ENCODE measurements at regions not wholly inside any gene's neighbourhood (a gene's known extent, or its start where the extent isn't known, plus 50 kb on each side); places are given as distances from the start of the nearest gene placed in this dataset.

GRCh38 chr16:66146798-66147197 is 219.7 kb upstream of the CDH5 start:
- no peak for DNase-seq (ENCODE audit: low spot score in 2 of 2)
- TF ChIP-seq POLR2AphosphoS5 (IDR thresholded peaks at IDR 0.05), result no peak
- no peak overlapping the region for H3K27ac ChIP-seq

GRCh38 chr16:66144641-66145040 is 221.8 kb upstream of the CDH5 start:
- TF ChIP-seq POLR2AphosphoS5 (IDR thresholded peaks at IDR 0.05), result no peak
- no peak for TF ChIP-seq POLR2A (IDR thresholded peaks at IDR 0.05)
- TF ChIP-seq, protein P1, sequence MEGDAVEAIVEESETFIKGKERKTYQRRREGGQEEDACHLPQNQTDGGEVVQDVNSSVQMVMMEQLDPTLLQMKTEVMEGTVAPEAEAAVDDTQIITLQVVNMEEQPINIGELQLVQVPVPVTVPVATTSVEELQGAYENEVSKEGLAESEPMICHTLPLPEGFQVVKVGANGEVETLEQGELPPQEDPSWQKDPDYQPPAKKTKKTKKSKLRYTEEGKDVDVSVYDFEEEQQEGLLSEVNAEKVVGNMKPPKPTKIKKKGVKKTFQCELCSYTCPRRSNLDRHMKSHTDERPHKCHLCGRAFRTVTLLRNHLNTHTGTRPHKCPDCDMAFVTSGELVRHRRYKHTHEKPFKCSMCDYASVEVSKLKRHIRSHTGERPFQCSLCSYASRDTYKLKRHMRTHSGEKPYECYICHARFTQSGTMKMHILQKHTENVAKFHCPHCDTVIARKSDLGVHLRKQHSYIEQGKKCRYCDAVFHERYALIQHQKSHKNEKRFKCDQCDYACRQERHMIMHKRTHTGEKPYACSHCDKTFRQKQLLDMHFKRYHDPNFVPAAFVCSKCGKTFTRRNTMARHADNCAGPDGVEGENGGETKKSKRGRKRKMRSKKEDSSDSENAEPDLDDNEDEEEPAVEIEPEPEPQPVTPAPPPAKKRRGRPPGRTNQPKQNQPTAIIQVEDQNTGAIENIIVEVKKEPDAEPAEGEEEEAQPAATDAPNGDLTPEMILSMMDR (IDR thresholded peaks at IDR 0.05), result no peak
- intact Hi-C loops (cut with DNase I; ENCODE audit: low total_unique reads), result no loop called here
- Histone ChIP-seq H3K36me3 (no peaks in the 10 kb centered on the region), H3K4me3 (no peak overlapping the region), H3K4me1 (no peaks in the 10 kb centered on the region), H3K27me3 (no peaks in the 10 kb centered on the region), H3K27ac (no peak overlapping the region), H3K9me3 (no peaks in the 10 kb centered on the region)
- no peak for DNase-seq (ENCODE audit: low spot score in 2 of 2)

More at GRCh38 chr16:66146798-66147197, 219.7 kb upstream of the CDH5 start:
- Histone ChIP-seq H3K9me3 (no peaks in the 10 kb centered on the region), H3K4me1 (no peaks in the 10 kb centered on the region), H3K36me3 (no peaks in the 10 kb centered on the region), H3K27me3 (no peaks in the 10 kb centered on the region), H3K4me3 (no peak overlapping the region)
- intact Hi-C loops (cut with DNase I; ENCODE audit: low total_unique reads), result no loop called here

DNA sequence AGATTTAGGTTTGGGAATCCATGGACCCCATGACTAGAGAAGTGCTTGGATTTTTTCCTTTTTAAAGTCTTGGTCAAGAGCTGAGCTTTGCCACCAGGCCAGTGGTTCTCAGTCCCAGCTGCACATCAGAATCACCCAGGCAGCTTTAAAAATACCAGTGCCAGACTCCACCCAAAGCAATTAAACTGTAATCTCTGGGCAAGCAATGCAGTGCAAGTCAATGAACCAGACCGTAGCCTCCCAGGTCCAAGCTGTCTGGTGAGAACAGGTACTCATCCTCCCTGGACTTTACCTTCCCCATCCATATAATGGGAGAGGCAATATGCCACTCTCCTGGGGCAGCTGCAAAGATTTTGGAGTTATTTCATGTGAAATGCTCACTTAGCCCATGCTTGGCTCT is 223.1 kb upstream of the CDH5 start:
- TF ChIP-seq POLR2A (IDR thresholded peaks at IDR 0.05) (no peak), POLR2AphosphoS5 (IDR thresholded peaks at IDR 0.05) (no peak)
- TF ChIP-seq, protein P1 (IDR thresholded peaks at IDR 0.05), result no peak
- Histone ChIP-seq H3K4me3 (no peak overlapping the region), H3K4me1 (no peaks in the 10 kb centered on the region), H3K27me3 (no peaks in the 10 kb centered on the region), H3K9me3 (no peaks in the 10 kb centered on the region), H3K27ac (no peak overlapping the region), H3K36me3 (no peaks in the 10 kb centered on the region)
- intact Hi-C loops (cut with DNase I; ENCODE audit: low total_unique reads), result no loop called here
- DNase-seq (ENCODE audit: low spot score in 2 of 2), result no peak

- intact Hi-C loops (cut with DNase I; ENCODE audit: low total_unique reads), result no loop called here
These were observed 224.6 kb upstream of the CDH5 start for GRCh38 chr16:66141885-66142284.

GRCh38 chr16:66137853-66138252 is 228.6 kb upstream of the CDH5 start:
- Histone ChIP-seq H3K36me3 (no peaks in the 10 kb centered on the region), H3K27me3 (no peaks in the 10 kb centered on the region), H3K9me3 (no peaks in the 10 kb centered on the region), H3K27ac (no peak overlapping the region), H3K4me3 (no peak overlapping the region), H3K4me1 (no peaks in the 10 kb centered on the region)
- intact Hi-C loops (cut with DNase I; ENCODE audit: low total_unique reads), result no loop called here
- TF ChIP-seq POLR2AphosphoS5 (IDR thresholded peaks at IDR 0.05), result no peak
- TF ChIP-seq POLR2A (IDR thresholded peaks at IDR 0.05), result no peak
- TF ChIP-seq, protein P1 (IDR thresholded peaks at IDR 0.05), result no peak
- DNase-seq (ENCODE audit: low spot score in 2 of 2), result no peak

More at GRCh38 chr16:66141885-66142284, 224.6 kb upstream of the CDH5 start:
- Histone ChIP-seq H3K27me3 (no peaks in the 10 kb centered on the region), H3K4me1 (no peaks in the 10 kb centered on the region), H3K27ac (no peak overlapping the region), H3K36me3 (no peaks in the 10 kb centered on the region), H3K9me3 (no peaks in the 10 kb centered on the region), H3K4me3 (no peak overlapping the region)
- DNase-seq (ENCODE audit: low spot score in 2 of 2), result no peak
- TF ChIP-seq POLR2A (IDR thresholded peaks at IDR 0.05) (no peak), POLR2AphosphoS5 (IDR thresholded peaks at IDR 0.05) (no peak)
- TF ChIP-seq, protein P1 (IDR thresholded peaks at IDR 0.05), result no peak

DNA sequence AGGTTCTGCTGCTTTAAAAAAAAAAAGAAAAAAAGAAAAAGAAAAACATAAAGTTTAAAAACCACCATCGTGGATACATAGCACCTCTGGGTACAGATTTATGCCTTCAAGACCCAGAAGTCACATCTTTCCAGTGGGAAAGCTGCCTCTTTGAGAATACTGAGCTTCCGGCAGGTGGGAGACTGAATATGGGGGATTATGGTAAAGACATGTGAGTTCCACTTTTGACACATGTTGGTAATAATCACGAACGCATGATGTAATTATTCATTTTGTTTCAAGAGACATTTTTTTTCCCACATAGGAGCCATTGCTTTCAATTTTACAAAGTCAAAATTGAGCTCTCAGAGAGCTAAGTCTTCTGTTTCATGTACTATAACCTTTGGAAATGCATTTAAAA is 229.7 kb upstream of the CDH5 start:
- no peak for DNase-seq (ENCODE audit: low spot score in 2 of 2)
- intact Hi-C loops (cut with DNase I; ENCODE audit: low total_unique reads), result no loop called here
- H3K36me3 ChIP-seq, result no peaks in the 10 kb centered on the region
- H3K27ac ChIP-seq, result no peak overlapping the region
- no peaks in the 10 kb centered on the region for H3K4me1 ChIP-seq
- no peaks in the 10 kb centered on the region for H3K9me3 ChIP-seq
- no peak for TF ChIP-seq POLR2AphosphoS5 (IDR thresholded peaks at IDR 0.05)
- no peak for TF ChIP-seq POLR2A (IDR thresholded peaks at IDR 0.05)
- TF ChIP-seq, protein P1 (IDR thresholded peaks at IDR 0.05), result no peak
- no peaks in the 10 kb centered on the region for H3K27me3 ChIP-seq
- no peak overlapping the region for H3K4me3 ChIP-seq

Measured in breast epithelium (tissue), 4 donors.